LHCN-M2 (cell line): ENCODE measurements at regions not wholly inside any gene's neighbourhood (a gene's known extent, or its start where the extent isn't known, plus 50 kb on each side); places are given as distances from the start of the nearest gene placed in this dataset.

Experiments used
- DNase-seq: peaks from one replicate; pipeline ENCODE4 v3.0.0-alpha.2; 2012; ENCODE audit warnings: low read depth

- DNase-seq: no peak
Observed at GRCh38 chr1:34696981-34697380, 57.9 kb upstream of the GJB5 start.

GRCh38 chr1:34697818-34698217, 57.0 kb upstream of the GJB5 start:
- no peak for DNase-seq

DNA sequence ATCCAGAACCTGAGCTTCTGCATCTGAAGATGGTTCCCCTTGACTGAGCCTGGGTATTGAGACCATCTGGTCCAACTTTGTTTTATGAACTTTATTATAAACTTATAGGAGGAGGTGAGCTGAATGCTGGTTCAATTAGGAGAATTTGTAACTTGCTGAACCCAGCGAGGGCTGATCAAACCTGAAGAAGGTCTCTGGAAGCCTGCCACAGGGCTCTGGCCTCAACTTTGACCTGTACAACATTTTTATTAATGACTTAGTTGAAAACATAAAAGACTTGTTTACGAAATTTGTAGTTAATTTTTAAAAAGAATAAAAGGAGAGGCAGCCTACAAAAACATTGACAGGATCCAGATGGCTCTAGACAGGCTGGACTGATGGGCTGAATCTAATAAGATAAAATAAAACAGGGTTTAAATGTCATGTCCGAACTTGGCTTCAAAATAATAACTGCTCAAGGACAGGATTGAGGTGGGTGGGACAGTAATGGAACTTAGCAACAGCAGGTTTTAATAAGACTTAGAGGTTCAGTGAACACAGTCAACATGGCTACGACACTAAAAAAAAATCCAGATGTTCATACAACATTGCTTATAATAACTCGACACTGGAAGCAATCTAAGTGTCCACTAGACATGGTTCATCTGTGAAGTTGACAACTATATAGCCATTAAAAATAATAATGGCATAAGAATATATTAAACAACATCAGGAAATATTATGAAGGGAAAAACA, 53.4 kb upstream of the GJB5 start:
- no peak for DNase-seq
